Osteocyte (in vitro differentiated cells): ENCODE measurements at regions not wholly inside any gene's neighbourhood (a gene's known extent, or its start where the extent isn't known, plus 50 kb on each side); places are given as distances from the start of the nearest gene placed in this dataset.

ENCODE experiments used
- DNase-seq: peaks from one replicate; pipeline ENCODE4 v3.0.0; 2021; ENCODE audit warnings: mixed read lengths; ENCODE audit not compliant: unreplicated experiment; ENCODE audit errors: extremely low spot score
- H3K27ac Mint-ChIP-seq: one replicate; pipeline ENCODE4 v1.8.0; 2021; ENCODE audit warnings: mild to moderate bottlenecking, mixed read lengths; ENCODE audit not compliant: unreplicated experiment
- H3K27me3 Mint-ChIP-seq: one replicate; pipeline ENCODE4 v1.8.0; 2021; ENCODE audit warnings: mixed read lengths; ENCODE audit not compliant: unreplicated experiment
- H3K36me3 Mint-ChIP-seq: one replicate; pipeline ENCODE4 v1.8.0; 2021; ENCODE audit warnings: mixed read lengths; ENCODE audit not compliant: unreplicated experiment
- H3K4me1 Mint-ChIP-seq: one replicate; pipeline ENCODE4 v1.8.0; 2021; ENCODE audit warnings: mixed read lengths; ENCODE audit not compliant: unreplicated experiment
- H3K4me3 Mint-ChIP-seq: one replicate; pipeline ENCODE4 v1.8.0; 2021; ENCODE audit warnings: mild to moderate bottlenecking, moderate library complexity, mixed read lengths; ENCODE audit not compliant: unreplicated experiment
- H3K9me3 Mint-ChIP-seq: one replicate; pipeline ENCODE4 v1.8.0; 2021; ENCODE audit warnings: mixed read lengths; ENCODE audit not compliant: unreplicated experiment
- CTCF ChIP-seq: fragments of 200-600 bp; sonication (generic); IDR thresholded peaks from 2 replicates; pipeline ENCODE4 v1.5.0; 2021; ENCODE audit warnings: antibody characterized with exemption, mild to moderate bottlenecking, moderate library complexity

DNA sequence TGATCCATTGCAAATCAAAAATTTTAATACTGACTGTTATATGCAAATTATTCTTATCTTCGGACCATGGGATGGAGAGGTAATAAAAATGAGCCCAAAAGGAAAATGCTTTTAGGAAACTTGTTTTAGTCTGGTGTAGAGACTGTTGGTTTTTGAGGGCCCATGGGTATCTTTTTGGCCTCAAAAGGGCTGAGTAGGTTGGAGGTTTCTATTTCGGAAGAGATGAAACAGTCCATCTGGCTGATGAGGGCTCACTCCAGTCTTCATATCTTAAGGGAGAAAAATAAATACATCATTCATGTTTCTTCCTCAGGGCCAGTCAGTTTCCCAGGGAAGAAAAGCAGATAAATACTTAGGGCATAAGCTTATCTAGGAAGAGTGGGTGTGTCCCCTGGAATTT lies 290.7 kb downstream of the RMST start:
- Mint-ChIP-seq H3K9me3 (no peaks in the 10 kb centered on the region), H3K36me3 (no peaks in the 10 kb centered on the region), H3K4me1 (no peaks in the 10 kb centered on the region), H3K27ac (no peak overlapping the region), H3K27me3 (no peaks in the 10 kb centered on the region), H3K4me3 (no peak overlapping the region)
- DNase-seq, result no peak
- TF ChIP-seq CTCF, result no peak

DNA sequence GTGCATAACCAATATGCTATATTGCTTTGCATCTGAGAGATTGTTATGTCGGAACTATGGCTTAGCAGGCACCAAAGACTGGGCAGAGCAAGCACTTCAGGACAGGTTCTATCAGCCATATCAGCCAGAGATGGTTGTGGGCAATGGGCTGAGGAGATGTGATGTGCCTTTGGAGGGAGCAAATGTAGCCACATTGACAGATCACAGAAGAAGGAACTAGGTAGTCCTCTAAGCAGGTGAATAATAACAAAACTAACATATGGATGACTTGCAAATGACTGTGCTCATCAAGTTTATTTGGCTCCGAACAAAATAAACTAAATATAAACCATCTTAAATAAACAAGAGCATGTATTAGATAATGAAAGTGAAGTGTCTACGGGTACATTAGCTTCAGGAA lies 291.7 kb downstream of the RMST start:
- Mint-ChIP-seq H3K27me3 (no peaks in the 10 kb centered on the region), H3K9me3 (no peaks in the 10 kb centered on the region), H3K27ac (no peak overlapping the region), H3K4me1 (no peaks in the 10 kb centered on the region), H3K4me3 (no peak overlapping the region), H3K36me3 (no peaks in the 10 kb centered on the region)
- TF ChIP-seq CTCF, result no peak
- no peak for DNase-seq

GRCh38 chr12:97756066-97756666 lies 293.6 kb downstream of the RMST start:
- no peaks in the 10 kb centered on the region for H3K4me1 Mint-ChIP-seq
- DNase-seq, result no peak
- H3K4me3 Mint-ChIP-seq, result no peak overlapping the region
- TF ChIP-seq CTCF, result no peak
- no peaks in the 10 kb centered on the region for H3K27me3 Mint-ChIP-seq
- no peak overlapping the region for H3K27ac Mint-ChIP-seq
- peaks cover 11% of the 10 kb centered on the region for H3K9me3 Mint-ChIP-seq
- no peaks in the 10 kb centered on the region for H3K36me3 Mint-ChIP-seq

GRCh38 chr12:97756741-97757140 lies 294.1 kb downstream of the RMST start:
- no peak for TF ChIP-seq CTCF
- no peak for DNase-seq
- Mint-ChIP-seq H3K9me3 (peaks cover 12% of the 10 kb centered on the region), H3K4me1 (no peaks in the 10 kb centered on the region), H3K36me3 (no peaks in the 10 kb centered on the region), H3K4me3 (no peak overlapping the region), H3K27me3 (no peaks in the 10 kb centered on the region), H3K27ac (no peak overlapping the region)

DNA sequence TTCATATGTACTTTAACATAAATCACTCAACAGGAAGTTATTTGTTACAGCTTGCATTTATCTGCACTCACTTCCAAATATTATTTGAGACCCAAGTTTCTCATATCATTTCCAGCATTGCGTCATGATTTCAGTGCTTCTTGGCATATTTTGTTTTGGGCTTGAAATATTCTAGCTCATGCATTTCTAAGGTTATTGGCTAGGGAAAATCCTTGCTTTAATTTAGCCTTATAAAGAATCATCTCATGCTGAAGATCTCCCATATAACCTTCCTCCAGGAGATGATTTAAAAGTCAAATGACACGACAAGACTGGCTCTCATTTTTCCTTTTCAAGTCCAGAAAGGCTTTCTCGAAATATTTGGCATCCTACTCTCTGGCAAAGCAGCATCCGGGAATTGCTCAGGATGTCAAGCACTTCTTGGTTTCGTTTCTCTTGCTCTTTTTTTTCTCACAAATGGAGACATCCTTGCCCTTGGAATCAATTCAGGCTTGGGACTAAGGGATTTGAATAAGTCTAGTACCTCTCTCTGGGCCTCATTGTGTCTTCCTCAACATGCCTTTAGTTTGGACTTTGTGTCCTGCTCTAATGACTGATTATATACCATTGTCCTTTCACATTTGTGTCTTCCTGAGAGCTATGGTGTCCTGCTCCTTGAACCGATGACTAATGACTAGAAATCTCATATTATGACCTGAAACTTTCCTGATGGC lies 295.0 kb downstream of the RMST start:
- Mint-ChIP-seq H3K27me3 (no peaks in the 10 kb centered on the region), H3K4me3 (no peak overlapping the region), H3K27ac (no peak overlapping the region), H3K9me3 (peaks cover 12% of the 10 kb centered on the region), H3K36me3 (no peaks in the 10 kb centered on the region), H3K4me1 (no peaks in the 10 kb centered on the region)
- no peak for DNase-seq
- TF ChIP-seq CTCF, result no peak
